ENCODE measurements at regions not wholly inside any gene's neighbourhood (a gene's known extent, or its start where the extent isn't known, plus 50 kb on each side); places are given as distances from the start of the nearest gene placed in this dataset.

- TF ChIP-seq EZH2phosphoT487 (IDR thresholded peaks at IDR 0.05; ENCODE audit: borderline replicate concordance) (no peak), CEBPB (IDR thresholded peaks at IDR 0.05; ENCODE audit: low read depth) (no peak)
These were observed 85.6 kb upstream of the SLC35G4 start (continued) for GRCh38 chr18:11523804-11524203.

GRCh38 chr18:11522992-11523391, 86.4 kb upstream of the SLC35G4 start:
- BruUV-seq (replicated peaks), result no TSS peak
- TF ChIP-seq ZFX (IDR thresholded peaks at IDR 0.05), result no peak
- TF ChIP-seq SIN3A (IDR thresholded peaks at IDR 0.05; ENCODE audit: low read depth), result no peak
- H4K20me1 ChIP-seq (ENCODE audit: insufficient read depth), result no peaks in the 10 kb centered on the region
- intact Hi-C loops (cut with micrococcal nuclease), result no loop called here
- H3K4me3 ChIP-seq (replicated peaks in 1 of 2; ENCODE audit: low read depth in 1 of 2, low read length in 2 of 2), result no peak overlapping the region
- no peaks in the 10 kb centered on the region for H3K79me2 ChIP-seq (ENCODE audit: insufficient read depth, low read length)
- no peak overlapping the region for H2AFZ ChIP-seq (ENCODE audit: low read depth, low read length, poor library complexity, severe bottlenecking)
- peaks cover 28% of the 10 kb centered on the region for H3K27me3 ChIP-seq (ENCODE audit: insufficient read depth, low read length)
- no peak overlapping the region for H3K9ac ChIP-seq (ENCODE audit: low read length)
- no peaks in the 10 kb centered on the region for H3K9me2 ChIP-seq (ENCODE audit: insufficient read depth)
- ChIA-PET CTCF (interaction anchor here (1.3 kb wide), 1 partner anchor 30 kb away, joined by 4 read pairs; no protein-coding TSS in a partner anchor), RAD21 (ENCODE audit: low non-redundant PET in 1 of 2, low total read pairs in 2 of 2, uncharacterized antibody in 2 of 2, unreplicated experiment in 2 of 2) (no interaction called here), POLR2A (no interaction called here)
- ATAC-seq, result no peak
- H3K36me3 ChIP-seq (ENCODE audit: control insufficient read depth in 1 of 2, insufficient read depth in 2 of 2, low read length in 2 of 2), result no peaks in the 10 kb centered on the region
- H3K27ac ChIP-seq (ENCODE audit: low read depth, low read length), result no peak overlapping the region
- no peak overlapping the region for H3K4me2 ChIP-seq (ENCODE audit: low read length)
- no peaks in the 10 kb centered on the region for H3K9me3 ChIP-seq (ENCODE audit: control insufficient read depth in 1 of 2, insufficient read depth in 1 of 2, low read depth in 1 of 2, low read length in 2 of 2)
- no peaks in the 10 kb centered on the region for H3K4me1 ChIP-seq (ENCODE audit: control insufficient read depth in 1 of 2, insufficient read depth in 2 of 2, low read length in 2 of 2)
- DNase-seq (ENCODE audit: low read depth, low spot score), result no peak

DNA sequence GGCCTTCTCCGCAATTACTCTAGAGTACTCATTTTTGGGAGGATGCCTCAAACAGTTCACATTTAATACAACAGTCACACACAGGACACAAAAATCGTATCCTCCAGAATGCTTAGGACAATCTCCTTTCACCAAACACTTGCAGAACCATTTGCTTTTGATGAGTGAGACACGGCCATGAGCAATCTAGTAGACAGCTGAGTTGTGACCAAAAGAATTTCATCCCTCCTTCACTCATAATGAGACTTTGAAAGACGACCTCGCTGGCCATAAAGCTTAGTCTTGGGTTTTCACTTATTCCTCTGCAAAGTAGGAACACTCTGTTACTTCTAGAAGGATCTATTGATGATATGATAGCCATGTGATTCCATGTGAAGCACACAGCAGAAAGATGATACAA, 87.5 kb upstream of the SLC35G4 start:
- POLR2A ChIA-PET, result no interaction called here

More for the DNA sequence above, 87.5 kb upstream of the SLC35G4 start:
- Histone ChIP-seq H3K27ac (ENCODE audit: low read depth, low read length) (no peak overlapping the region), H3K79me2 (ENCODE audit: insufficient read depth, low read length) (no peaks in the 10 kb centered on the region), H4K20me1 (ENCODE audit: insufficient read depth) (no peaks in the 10 kb centered on the region), H3K9me2 (ENCODE audit: insufficient read depth) (no peaks in the 10 kb centered on the region), H2AFZ (ENCODE audit: low read depth, low read length, poor library complexity, severe bottlenecking) (no peak overlapping the region), H3K27me3 (ENCODE audit: insufficient read depth, low read length) (peaks cover 26% of the 10 kb centered on the region), H3K4me2 (ENCODE audit: low read length) (no peak overlapping the region), H3K9ac (ENCODE audit: low read length) (no peak overlapping the region), H3K4me3 (replicated peaks in 1 of 2; ENCODE audit: low read depth in 1 of 2, low read length in 2 of 2) (no peak overlapping the region), H3K9me3 (ENCODE audit: control insufficient read depth in 1 of 2, insufficient read depth in 1 of 2, low read depth in 1 of 2, low read length in 2 of 2) (no peaks in the 10 kb centered on the region), H3K4me1 (ENCODE audit: control insufficient read depth in 1 of 2, insufficient read depth in 2 of 2, low read length in 2 of 2) (no peaks in the 10 kb centered on the region), H3K36me3 (ENCODE audit: control insufficient read depth in 1 of 2, insufficient read depth in 2 of 2, low read length in 2 of 2) (no peaks in the 10 kb centered on the region)
- CTCF ChIA-PET, result no interaction called here
- ATAC-seq (no peak), DNase-seq (ENCODE audit: low read depth, low spot score) (no peak)
- BruUV-seq (replicated peaks), result no TSS peak
- RAD21 ChIA-PET (ENCODE audit: low non-redundant PET in 1 of 2, low total read pairs in 2 of 2, uncharacterized antibody in 2 of 2, unreplicated experiment in 2 of 2), result no interaction called here
- intact Hi-C loops (cut with micrococcal nuclease), result no loop called here
- TF ChIP-seq ZNF274 (IDR thresholded peaks at IDR 0.05; ENCODE audit: low read depth, low read length) (no peak), POLR2A (IDR thresholded peaks at IDR 0.05; ENCODE audit: borderline replicate concordance, extremely low read depth, insufficient read depth, insufficient read length) (no peak), CEBPB (IDR thresholded peaks at IDR 0.05; ENCODE audit: low read depth) (no peak), TCF7L2 (IDR thresholded peaks at IDR 0.05; ENCODE audit: borderline replicate concordance, extremely low read depth, insufficient read depth, insufficient read length) (no peak), ELF1 (IDR thresholded peaks at IDR 0.05; ENCODE audit: borderline replicate concordance, low read depth) (no peak), EZH2phosphoT487 (IDR thresholded peaks at IDR 0.05; ENCODE audit: borderline replicate concordance) (no peak), YY1 (IDR thresholded peaks at IDR 0.05; ENCODE audit: extremely low read depth, insufficient replicate concordance, low read depth, low read length) (no peak), SRF (IDR thresholded peaks at IDR 0.05; ENCODE audit: low read depth) (no peak), SP1 (IDR thresholded peaks at IDR 0.05; ENCODE audit: low read depth) (no peak), EZH2 (IDR thresholded peaks at IDR 0.05) (no peak), SIN3A (IDR thresholded peaks at IDR 0.05; ENCODE audit: low read depth) (no peak), POLR2AphosphoS5 (IDR thresholded peaks at IDR 0.05; ENCODE audit: low read depth, low read length) (no peak), EGR1 (IDR thresholded peaks at IDR 0.05; ENCODE audit: low read depth) (no peak)
- TF ChIP-seq, protein P1, sequence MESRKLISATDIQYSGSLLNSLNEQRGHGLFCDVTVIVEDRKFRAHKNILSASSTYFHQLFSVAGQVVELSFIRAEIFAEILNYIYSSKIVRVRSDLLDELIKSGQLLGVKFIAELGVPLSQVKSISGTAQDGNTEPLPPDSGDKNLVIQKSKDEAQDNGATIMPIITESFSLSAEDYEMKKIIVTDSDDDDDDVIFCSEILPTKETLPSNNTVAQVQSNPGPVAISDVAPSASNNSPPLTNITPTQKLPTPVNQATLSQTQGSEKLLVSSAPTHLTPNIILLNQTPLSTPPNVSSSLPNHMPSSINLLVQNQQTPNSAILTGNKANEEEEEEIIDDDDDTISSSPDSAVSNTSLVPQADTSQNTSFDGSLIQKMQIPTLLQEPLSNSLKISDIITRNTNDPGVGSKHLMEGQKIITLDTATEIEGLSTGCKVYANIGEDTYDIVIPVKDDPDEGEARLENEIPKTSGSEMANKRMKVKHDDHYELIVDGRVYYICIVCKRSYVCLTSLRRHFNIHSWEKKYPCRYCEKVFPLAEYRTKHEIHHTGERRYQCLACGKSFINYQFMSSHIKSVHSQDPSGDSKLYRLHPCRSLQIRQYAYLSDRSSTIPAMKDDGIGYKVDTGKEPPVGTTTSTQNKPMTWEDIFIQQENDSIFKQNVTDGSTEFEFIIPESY (IDR thresholded peaks at IDR 0.05; ENCODE audit: extremely low read depth, insufficient replicate concordance, low read length), result no peak
- TF ChIP-seq, protein P2, sequence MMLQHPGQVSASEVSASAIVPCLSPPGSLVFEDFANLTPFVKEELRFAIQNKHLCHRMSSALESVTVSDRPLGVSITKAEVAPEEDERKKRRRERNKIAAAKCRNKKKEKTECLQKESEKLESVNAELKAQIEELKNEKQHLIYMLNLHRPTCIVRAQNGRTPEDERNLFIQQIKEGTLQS (IDR thresholded peaks at IDR 0.05), result no peak

All from HCT116 (cell line).